ENCODE measurements at regions not wholly inside any gene's neighbourhood (a gene's known extent, or its start where the extent isn't known, plus 50 kb on each side); places are given as distances from the start of the nearest gene placed in this dataset.

- no peak overlapping the region for H3K4me3 ChIP-seq (ENCODE audit: low read depth, low read length)
- TF ChIP-seq CTCF (IDR thresholded peaks at IDR 0.05; ENCODE audit: insufficient read depth, low read depth, low read length, missing control alignments) = no peak
- DNase-seq (ENCODE audit: low read depth) = no peak
These were observed 127.2 kb upstream of the ZNF91 start for GRCh38 chr19:23522431-23522830.

GRCh38 chr19:23521471-23521870 is 126.2 kb upstream of the ZNF91 start:
- TF ChIP-seq CTCF (IDR thresholded peaks at IDR 0.05; ENCODE audit: insufficient read depth, low read depth, low read length, missing control alignments) = no peak
- no peak overlapping the region for H3K4me3 ChIP-seq (ENCODE audit: low read depth, low read length)
- DNase-seq (ENCODE audit: low read depth) = no peak

GRCh38 chr19:23520441-23520840 is 125.2 kb upstream of the ZNF91 start:
- H3K4me3 ChIP-seq (ENCODE audit: low read depth, low read length) = no peak overlapping the region
- DNase-seq (ENCODE audit: low read depth) = no peak
- no peak for TF ChIP-seq CTCF (IDR thresholded peaks at IDR 0.05; ENCODE audit: insufficient read depth, low read depth, low read length, missing control alignments)

GRCh38 chr19:23519031-23519430 is 123.8 kb upstream of the ZNF91 start:
- TF ChIP-seq CTCF (IDR thresholded peaks at IDR 0.05; ENCODE audit: insufficient read depth, low read depth, low read length, missing control alignments) = no peak
- H3K4me3 ChIP-seq (ENCODE audit: low read depth, low read length) = no peak overlapping the region
- DNase-seq (ENCODE audit: low read depth) = no peak

- no peak for TF ChIP-seq CTCF (IDR thresholded peaks at IDR 0.05; ENCODE audit: insufficient read depth, low read depth, low read length, missing control alignments)
- no peak overlapping the region for H3K4me3 ChIP-seq (ENCODE audit: low read depth, low read length)
- no peak for DNase-seq (ENCODE audit: low read depth)
These were observed 121.0 kb upstream of the ZNF91 start for GRCh38 chr19:23516266-23516665.

GRCh38 chr19:23515551-23515950 is 120.3 kb upstream of the ZNF91 start:
- DNase-seq (ENCODE audit: low read depth) = no peak
- TF ChIP-seq CTCF (IDR thresholded peaks at IDR 0.05; ENCODE audit: insufficient read depth, low read depth, low read length, missing control alignments) = no peak
- no peak overlapping the region for H3K4me3 ChIP-seq (ENCODE audit: low read depth, low read length)

- no peak for TF ChIP-seq CTCF (IDR thresholded peaks at IDR 0.05; ENCODE audit: insufficient read depth, low read depth, low read length, missing control alignments)
- H3K4me3 ChIP-seq (ENCODE audit: low read depth, low read length) = no peak overlapping the region
- no peak for DNase-seq (ENCODE audit: low read depth)
These were observed 117.1 kb upstream of the ZNF91 start for GRCh38 chr19:23512151-23512925.
